ENCODE measurements at regions not wholly inside any gene's neighbourhood (a gene's known extent, or its start where the extent isn't known, plus 50 kb on each side); places are given as distances from the start of the nearest gene placed in this dataset.

DNA sequence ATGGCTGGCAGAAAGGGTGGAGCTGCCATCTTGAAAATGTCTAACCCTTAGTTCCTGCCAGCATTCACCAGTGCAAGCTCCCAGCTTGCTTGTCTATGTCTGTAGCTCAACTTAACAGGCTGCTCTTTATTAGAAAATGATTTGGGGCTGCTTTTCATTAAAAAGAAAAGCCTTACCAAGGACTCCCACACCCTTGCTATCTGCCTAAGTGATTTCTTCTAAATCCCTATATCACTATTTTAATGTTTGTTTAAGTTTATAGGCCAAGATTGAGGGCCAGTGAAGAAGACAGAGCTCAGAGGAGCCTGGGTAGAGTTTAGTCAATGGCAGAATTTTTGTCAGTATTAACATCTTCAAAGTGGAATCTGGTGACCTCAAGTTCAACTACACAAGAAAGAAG lies 336.8 kb upstream of the CHRM3 start:
- H3K36me3 Mint-ChIP-seq (ENCODE audit: insufficient read depth in 2 of 2) = peaks cover 0 to 2% of the 10 kb centered on the region in 2 donors
- H3K27ac Mint-ChIP-seq = no peak overlapping the region
- peaks cover 1 to 4% of the 10 kb centered on the region in 2 donors for H3K9me3 Mint-ChIP-seq
- no peaks in the 10 kb centered on the region for H3K4me1 Mint-ChIP-seq (ENCODE audit: low read depth)
- ATAC-seq (replicated peaks in 1 of 2) (no peak), DNase-seq (no peak)
- H3K4me3 Mint-ChIP-seq = no peak overlapping the region
- H3K27me3 Mint-ChIP-seq (ENCODE audit: low read depth) = no peaks in the 10 kb centered on the region

DNA sequence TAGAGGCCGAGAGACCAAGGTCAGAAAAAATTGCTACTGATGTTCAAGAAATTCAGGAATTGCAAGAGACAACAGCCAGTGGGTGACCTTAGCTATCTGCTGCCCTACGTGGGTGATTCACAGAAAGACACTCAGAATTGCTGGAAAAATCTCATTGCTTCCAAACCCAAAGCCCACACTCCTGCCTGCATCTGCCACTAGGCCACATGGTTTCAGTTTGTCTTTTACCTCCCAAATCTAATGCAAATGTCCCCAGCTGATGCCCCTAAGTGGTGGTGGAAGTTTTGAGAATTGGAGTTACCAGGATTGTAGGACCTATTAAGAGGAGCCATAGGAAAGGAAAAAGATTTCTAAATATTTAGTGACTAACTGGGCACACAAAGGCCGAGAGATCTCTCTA lies 341.5 kb upstream of the CHRM3 start:
- Mint-ChIP-seq H3K27me3 (ENCODE audit: low read depth) (no peaks in the 10 kb centered on the region), H3K36me3 (ENCODE audit: insufficient read depth in 2 of 2) (no peaks in the 10 kb centered on the region), H3K4me1 (ENCODE audit: low read depth) (no peaks in the 10 kb centered on the region), H3K9me3 (peaks cover 3 to 6% of the 10 kb centered on the region in 2 donors), H3K4me3 (no peak overlapping the region), H3K27ac (no peak overlapping the region)
- DNase-seq = no peak
- ATAC-seq (replicated peaks in 1 of 2) = no peak

- no peak overlapping the region for H3K27ac Mint-ChIP-seq
- H3K4me1 Mint-ChIP-seq (ENCODE audit: low read depth) = no peaks in the 10 kb centered on the region
- ATAC-seq (replicated peaks in 1 of 2) (no peak), DNase-seq (no peak)
- no peak overlapping the region for H3K4me3 Mint-ChIP-seq
- no peaks in the 10 kb centered on the region for H3K27me3 Mint-ChIP-seq (ENCODE audit: low read depth)
- H3K9me3 Mint-ChIP-seq = peaks cover 5% of the 10 kb centered on the region in 2 donors
- H3K36me3 Mint-ChIP-seq (ENCODE audit: insufficient read depth in 2 of 2) = no peaks in the 10 kb centered on the region
These were observed 345.8 kb upstream of the CHRM3 start for GRCh38 chr1:239040523-239040922.

- Mint-ChIP-seq H3K27ac (peak overlapping the region; percentile 70), H3K27me3 (ENCODE audit: low read depth) (no peaks in the 10 kb centered on the region), H3K36me3 (ENCODE audit: insufficient read depth in 2 of 2) (no peaks in the 10 kb centered on the region), H3K4me3 (no peak overlapping the region), H3K9me3 (peaks cover 2 to 4% of the 10 kb centered on the region in 2 donors), H3K4me1 (ENCODE audit: low read depth) (no peaks in the 10 kb centered on the region)
- ATAC-seq (replicated peaks in 1 of 2) (no peak), DNase-seq (no peak)
These were observed 355.1 kb upstream of the CHRM3 start for GRCh38 chr1:239031310-239031709.

DNA sequence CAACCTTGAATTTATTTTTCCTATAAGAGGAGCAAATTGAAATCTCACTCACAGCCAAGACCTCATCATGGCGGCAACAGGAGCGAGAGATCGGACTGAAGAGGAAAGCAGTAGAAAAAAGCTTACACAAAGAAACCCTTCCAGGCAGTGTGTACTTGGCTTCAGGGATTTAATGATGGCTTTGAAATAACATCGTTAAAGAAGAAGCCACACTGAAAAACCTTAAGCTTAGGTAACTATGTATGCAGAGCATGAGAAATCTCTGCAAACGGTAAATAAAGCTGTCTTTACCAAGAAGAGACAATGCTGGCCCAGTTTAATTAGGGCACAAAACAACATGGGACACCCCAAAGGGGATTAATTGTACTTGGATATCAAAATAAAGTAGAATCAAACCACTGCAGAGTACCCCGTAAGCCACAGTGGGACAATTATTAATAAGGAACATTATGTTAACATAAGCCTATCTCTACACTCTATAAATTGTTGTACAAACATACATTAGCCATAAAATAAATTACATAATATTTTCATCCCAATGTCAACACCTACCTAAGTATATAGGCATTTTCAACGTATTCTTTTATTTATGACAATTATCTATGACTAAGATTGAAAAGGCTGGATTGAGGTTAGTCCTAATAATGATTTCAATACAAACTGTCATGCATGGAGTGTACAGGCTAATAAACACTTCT lies 360.2 kb upstream of the CHRM3 start:
- H3K9me3 Mint-ChIP-seq = peaks cover 0 to 3% of the 10 kb centered on the region in 2 donors
- no peak for ATAC-seq (replicated peaks in 1 of 2)
- no peak for DNase-seq
- no peaks in the 10 kb centered on the region for H3K4me1 Mint-ChIP-seq (ENCODE audit: low read depth)
- no peak overlapping the region for H3K27ac Mint-ChIP-seq
- H3K4me3 Mint-ChIP-seq = no peak overlapping the region
- H3K27me3 Mint-ChIP-seq (ENCODE audit: low read depth) = no peaks in the 10 kb centered on the region
- H3K36me3 Mint-ChIP-seq (ENCODE audit: insufficient read depth in 2 of 2) = no peaks in the 10 kb centered on the region

GRCh38 chr1:239025223-239025622 lies 361.1 kb upstream of the CHRM3 start:
- no peak for ATAC-seq (replicated peaks in 1 of 2)
- Mint-ChIP-seq H3K27ac (no peak overlapping the region), H3K27me3 (ENCODE audit: low read depth) (no peaks in the 10 kb centered on the region), H3K4me1 (ENCODE audit: low read depth) (no peaks in the 10 kb centered on the region), H3K9me3 (peaks cover 2% of the 10 kb centered on the region in 2 donors), H3K36me3 (ENCODE audit: insufficient read depth in 2 of 2) (no peaks in the 10 kb centered on the region), H3K4me3 (no peak overlapping the region)
- no peak for DNase-seq

DNA sequence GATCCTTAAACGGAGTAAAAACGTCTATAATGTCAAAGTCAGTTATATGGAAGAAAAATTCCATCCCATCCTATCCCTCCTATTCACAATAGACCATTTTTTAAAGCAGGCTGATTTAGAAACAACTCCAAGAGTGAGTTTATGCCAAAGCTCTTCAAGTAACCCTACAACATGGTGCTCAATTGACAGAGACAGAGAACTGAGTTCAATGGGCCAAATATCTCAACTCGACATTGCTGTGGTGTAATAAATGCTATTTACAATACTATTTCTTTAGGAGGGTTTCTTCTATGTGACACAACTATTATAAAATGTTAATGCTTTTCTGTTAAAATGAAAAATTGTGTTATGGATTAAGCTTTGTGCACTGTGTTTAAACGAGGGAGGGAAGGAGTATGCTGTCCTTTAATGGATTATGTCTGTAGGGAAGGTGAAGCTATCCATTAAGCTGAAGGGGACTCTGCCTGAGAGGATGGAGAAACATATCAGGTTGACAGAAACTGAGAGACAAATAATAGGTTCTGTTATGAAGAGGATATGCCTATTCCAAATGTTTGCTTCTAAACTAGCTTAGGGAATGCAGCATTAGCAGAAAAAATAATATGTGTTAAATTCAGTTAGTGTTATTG lies 362.5 kb upstream of the CHRM3 start:
- no peaks in the 10 kb centered on the region for H3K36me3 Mint-ChIP-seq (ENCODE audit: insufficient read depth in 2 of 2)
- peaks cover 2% of the 10 kb centered on the region in 2 donors for H3K9me3 Mint-ChIP-seq
- no peak overlapping the region for H3K4me3 Mint-ChIP-seq
- DNase-seq = no peak
- H3K4me1 Mint-ChIP-seq (ENCODE audit: low read depth) = no peaks in the 10 kb centered on the region
- H3K27me3 Mint-ChIP-seq (ENCODE audit: low read depth) = no peaks in the 10 kb centered on the region
- no peak overlapping the region for H3K27ac Mint-ChIP-seq
- no peak for ATAC-seq (replicated peaks in 1 of 2)

GRCh38 chr1:239016337-239016736 lies 370.0 kb upstream of the CHRM3 start:
- peaks cover 4 to 7% of the 10 kb centered on the region in 2 donors for H3K9me3 Mint-ChIP-seq
- H3K4me3 Mint-ChIP-seq = no peak overlapping the region
- H3K27ac Mint-ChIP-seq = no peak overlapping the region
- no peaks in the 10 kb centered on the region for H3K4me1 Mint-ChIP-seq (ENCODE audit: low read depth)
- DNase-seq (no peak), ATAC-seq (replicated peaks in 1 of 2) (no peak)
- no peaks in the 10 kb centered on the region for H3K27me3 Mint-ChIP-seq (ENCODE audit: low read depth)
- H3K36me3 Mint-ChIP-seq (ENCODE audit: insufficient read depth in 2 of 2) = no peaks in the 10 kb centered on the region

DNA sequence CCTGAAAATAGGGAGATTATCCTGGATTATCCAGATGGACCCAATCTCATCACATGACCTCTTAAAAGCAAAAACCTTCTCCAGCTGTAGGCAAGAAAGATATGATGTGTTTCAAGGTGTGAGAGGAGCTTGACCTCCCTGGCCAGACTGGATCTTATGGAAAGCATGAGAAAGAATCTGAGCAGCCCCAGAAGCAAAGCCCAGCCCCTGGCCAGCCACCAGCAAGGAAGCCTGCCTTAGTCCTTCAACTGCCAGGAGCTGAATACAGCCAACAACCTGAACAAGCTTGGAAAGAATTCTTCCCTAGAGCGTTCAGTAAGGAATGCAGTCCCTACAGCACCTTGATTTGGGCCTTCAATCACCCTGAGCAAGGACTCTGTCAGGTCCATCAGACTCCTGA lies 375.0 kb upstream of the CHRM3 start:
- peaks cover 4 to 6% of the 10 kb centered on the region in 2 donors for H3K9me3 Mint-ChIP-seq
- no peak for DNase-seq
- H3K27me3 Mint-ChIP-seq (ENCODE audit: low read depth) = no peaks in the 10 kb centered on the region
- ATAC-seq (replicated peaks in 1 of 2) = no peak
- H3K27ac Mint-ChIP-seq = no peak overlapping the region
- no peaks in the 10 kb centered on the region for H3K36me3 Mint-ChIP-seq (ENCODE audit: insufficient read depth in 2 of 2)
- no peak overlapping the region for H3K4me3 Mint-ChIP-seq
- no peaks in the 10 kb centered on the region for H3K4me1 Mint-ChIP-seq (ENCODE audit: low read depth)

GRCh38 chr1:239008568-239008967 lies 377.8 kb upstream of the CHRM3 start:
- no peak overlapping the region for H3K4me3 Mint-ChIP-seq
- no peaks in the 10 kb centered on the region for H3K4me1 Mint-ChIP-seq (ENCODE audit: low read depth)
- no peak overlapping the region for H3K27ac Mint-ChIP-seq
- H3K9me3 Mint-ChIP-seq = peaks cover 4 to 6% of the 10 kb centered on the region in 2 donors
- H3K36me3 Mint-ChIP-seq (ENCODE audit: insufficient read depth in 2 of 2) = no peaks in the 10 kb centered on the region
- no peak for ATAC-seq (replicated peaks in 1 of 2)
- no peaks in the 10 kb centered on the region for H3K27me3 Mint-ChIP-seq (ENCODE audit: low read depth)
- DNase-seq = no peak

DNA sequence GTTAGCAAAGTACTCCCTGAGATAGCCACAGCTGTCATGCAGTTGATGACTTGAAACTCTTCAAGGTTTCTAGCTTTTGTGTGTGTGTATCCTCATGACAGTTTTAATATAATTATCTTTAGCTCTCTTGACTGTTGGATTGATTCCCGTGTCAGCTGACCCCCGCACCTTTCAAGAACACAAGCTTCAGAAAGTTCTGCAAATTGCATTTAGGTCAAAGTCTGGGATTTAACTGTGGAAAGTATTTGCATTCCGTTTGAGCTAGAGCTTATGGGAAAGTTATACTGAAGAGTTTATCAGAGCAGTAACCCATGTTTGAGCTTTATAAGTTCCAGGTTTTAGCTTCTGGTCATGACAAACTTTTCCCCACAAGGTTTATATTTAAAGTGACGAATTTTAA lies 380.1 kb upstream of the CHRM3 start:
- no peaks in the 10 kb centered on the region for H3K36me3 Mint-ChIP-seq (ENCODE audit: insufficient read depth in 2 of 2)
- H3K4me1 Mint-ChIP-seq (ENCODE audit: low read depth) = no peaks in the 10 kb centered on the region
- H3K9me3 Mint-ChIP-seq = no peaks in the 10 kb centered on the region
- no peak overlapping the region for H3K27ac Mint-ChIP-seq
- no peaks in the 10 kb centered on the region for H3K27me3 Mint-ChIP-seq (ENCODE audit: low read depth)
- DNase-seq (no peak), ATAC-seq (replicated peaks in 1 of 2) (no peak)
- no peak overlapping the region for H3K4me3 Mint-ChIP-seq

- Mint-ChIP-seq H3K27me3 (ENCODE audit: low read depth) (no peaks in the 10 kb centered on the region), H3K27ac (no peak overlapping the region), H3K9me3 (peaks cover 5 to 9% of the 10 kb centered on the region in 2 donors), H3K4me1 (ENCODE audit: low read depth) (no peaks in the 10 kb centered on the region), H3K36me3 (ENCODE audit: insufficient read depth in 2 of 2) (peaks cover 0 to 2% of the 10 kb centered on the region in 2 donors), H3K4me3 (no peak overlapping the region)
- ATAC-seq (replicated peaks in 1 of 2) = no peak
- no peak for DNase-seq
These were observed 386.4 kb upstream of the CHRM3 start for GRCh38 chr1:238999944-239000343.

- H3K4me3 Mint-ChIP-seq = no peak overlapping the region
- DNase-seq (no peak), ATAC-seq (replicated peaks in 1 of 2) (no peak)
- H3K4me1 Mint-ChIP-seq (ENCODE audit: low read depth) = no peaks in the 10 kb centered on the region
- peaks cover 5 to 9% of the 10 kb centered on the region in 2 donors for H3K9me3 Mint-ChIP-seq
- no peaks in the 10 kb centered on the region for H3K27me3 Mint-ChIP-seq (ENCODE audit: low read depth)
- H3K27ac Mint-ChIP-seq = no peak overlapping the region
- H3K36me3 Mint-ChIP-seq (ENCODE audit: insufficient read depth in 2 of 2) = peaks cover 0 to 2% of the 10 kb centered on the region in 2 donors
These were observed 387.8 kb upstream of the CHRM3 start for GRCh38 chr1:238998577-238998976.

Measured in activated T-cell treated with anti-CD3 and anti-CD28 coated beads, Interleukin-2, amount 50 U/mL, for 72 hours (primary cell).